HS-5 (cell line): ENCODE measurements at regions not wholly inside any gene's neighbourhood (a gene's known extent, or its start where the extent isn't known, plus 50 kb on each side); places are given as distances from the start of the nearest gene placed in this dataset.

ENCODE experiments used
- DNase-seq: peaks from one replicate; pipeline ENCODE4 v3.0.0-alpha.2; 2012; ENCODE audit warnings: low read depth

DNA sequence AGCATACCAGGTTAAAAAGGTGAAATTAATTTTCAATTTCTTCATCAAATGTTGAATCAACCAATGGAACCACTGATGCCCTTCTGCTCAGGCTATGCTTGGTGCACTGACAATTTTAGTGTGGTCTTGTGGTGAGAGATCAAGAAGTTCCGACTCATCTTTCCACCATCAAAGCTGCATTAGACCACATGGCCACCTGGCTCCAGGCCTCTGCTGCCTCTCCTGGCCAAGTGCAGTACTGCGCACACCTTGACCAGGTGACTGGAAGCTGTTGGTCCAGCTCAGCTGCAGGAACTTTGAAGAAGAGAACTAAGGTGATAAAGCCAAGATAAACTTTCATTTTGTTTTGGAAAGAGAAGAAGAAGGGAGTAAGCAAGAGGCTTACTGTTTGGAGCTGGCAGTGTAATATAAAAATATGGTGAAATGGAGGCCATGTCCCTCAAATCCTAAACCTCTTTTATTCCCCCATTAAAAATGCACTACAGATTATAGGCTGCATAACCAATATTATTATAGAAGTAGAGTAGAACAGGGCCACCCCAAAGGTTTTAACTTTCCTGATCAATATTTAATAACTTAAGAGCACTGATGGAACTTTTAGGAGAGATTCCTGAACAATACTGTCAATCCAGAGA lies 315.5 kb upstream of the C9orf72 start:
- DNase-seq: no peak

GRCh38 chr9:27924502-27924901 lies 351.2 kb upstream of the C9orf72 start:
- peak; percentile 37 for DNase-seq

- DNase-seq: no peak
These were observed 352.5 kb upstream of the C9orf72 start for GRCh38 chr9:27925815-27926214.

GRCh38 chr9:27929841-27930240 lies 356.6 kb upstream of the C9orf72 start:
- DNase-seq: no peak

GRCh38 chr9:27933210-27934025 lies 360.1 kb upstream of the C9orf72 start:
- no peak for DNase-seq

DNA sequence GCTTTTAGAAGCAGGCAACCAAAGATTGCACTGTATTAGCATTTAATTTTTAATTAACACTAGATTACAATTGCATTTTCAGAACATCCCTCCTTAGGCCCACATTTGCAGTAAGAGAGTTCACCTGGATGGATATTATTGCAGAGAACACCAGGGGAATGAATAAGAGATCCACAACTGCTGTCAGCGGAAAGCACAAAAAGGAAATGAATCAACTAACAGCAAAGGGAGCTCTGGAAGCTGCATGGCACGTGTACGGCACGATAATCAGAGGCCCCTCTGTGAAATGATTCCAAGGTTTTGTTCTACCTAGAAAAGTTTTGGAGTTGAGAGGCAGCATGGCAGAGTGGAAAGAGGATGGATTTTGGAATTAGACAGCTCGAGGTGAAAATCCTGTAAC lies 361.2 kb upstream of the C9orf72 start:
- DNase-seq: no peak

DNA sequence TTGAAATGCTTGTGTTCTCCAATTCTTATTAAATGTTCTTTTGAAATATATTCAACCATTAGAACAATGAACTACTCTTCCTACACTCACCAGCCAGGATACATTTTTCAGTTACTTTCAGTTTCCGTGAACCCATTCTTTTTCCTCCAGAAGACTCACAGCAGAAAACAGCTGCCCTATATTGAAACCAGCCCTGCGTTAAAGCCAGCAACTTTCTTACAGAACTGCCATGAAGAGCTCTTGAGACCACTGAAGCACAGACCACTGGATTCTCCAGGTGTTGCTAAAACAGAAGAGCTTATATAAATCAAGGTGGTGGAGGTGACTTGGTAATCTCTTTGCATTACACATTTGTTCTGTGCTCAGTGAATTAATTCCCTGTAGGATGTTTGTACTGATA lies 365.9 kb upstream of the C9orf72 start:
- DNase-seq: no peak

- no peak for DNase-seq
These were observed 367.3 kb upstream of the C9orf72 start for GRCh38 chr9:27940535-27940934.

DNA sequence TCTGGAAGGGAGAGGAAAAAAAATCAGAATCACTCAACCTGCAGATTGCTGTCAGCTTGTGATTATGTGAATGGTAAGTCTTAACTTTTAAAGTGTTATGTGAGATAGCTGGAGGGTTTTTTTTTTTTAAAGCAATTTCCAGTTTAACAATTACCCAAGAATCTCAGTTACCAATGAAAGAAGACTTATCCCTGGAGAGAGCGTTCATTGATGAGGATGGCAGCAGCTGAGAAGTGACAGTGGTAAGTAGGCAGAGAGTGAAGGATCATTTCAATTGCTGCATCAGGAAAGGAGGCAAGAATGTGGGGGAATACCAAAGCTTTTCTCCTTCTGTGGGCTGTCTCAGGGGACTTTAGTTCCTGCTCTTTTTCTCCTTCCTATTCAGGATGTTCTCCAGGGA lies 370.2 kb upstream of the C9orf72 start:
- no peak for DNase-seq

DNA sequence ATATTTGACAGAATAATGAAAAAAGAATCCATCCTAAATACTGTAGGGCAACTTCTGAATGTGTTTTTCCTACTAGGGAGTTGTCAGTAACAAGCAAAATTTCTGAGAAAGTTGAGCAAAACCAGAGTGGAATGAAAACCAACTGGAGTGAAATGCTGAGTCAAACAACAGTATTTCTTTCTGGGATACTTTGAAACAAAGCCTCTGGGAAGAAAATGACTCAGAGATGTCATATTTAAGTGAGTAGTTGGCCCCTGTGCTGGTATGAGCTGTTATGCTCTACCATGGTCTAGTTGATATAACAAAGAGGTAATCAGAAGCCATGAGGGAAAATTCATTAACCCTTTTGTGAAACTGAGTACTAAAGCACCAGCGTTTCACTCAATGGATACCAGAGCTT lies 372.1 kb upstream of the C9orf72 start:
- peak; percentile 55 for DNase-seq

DNA sequence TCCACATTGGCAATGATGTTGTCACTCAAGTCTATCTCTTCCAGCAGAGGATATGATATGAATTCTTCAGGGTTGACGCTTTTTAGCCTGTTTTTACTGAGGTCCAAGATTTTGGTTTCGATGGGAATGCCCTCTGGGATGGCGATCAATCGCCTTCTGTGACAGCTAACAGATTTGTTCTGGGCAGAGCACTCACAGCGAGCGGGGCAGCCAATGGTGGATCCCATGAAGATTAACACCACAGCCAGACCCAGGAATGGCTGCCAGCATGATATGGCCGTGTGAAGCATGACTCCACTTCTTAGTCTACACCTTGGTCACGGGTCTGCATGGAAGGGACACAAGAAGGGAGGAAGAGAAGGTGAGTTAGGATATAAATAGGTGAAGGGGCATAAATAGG lies 377.1 kb upstream of the C9orf72 start:
- no peak for DNase-seq

DNA sequence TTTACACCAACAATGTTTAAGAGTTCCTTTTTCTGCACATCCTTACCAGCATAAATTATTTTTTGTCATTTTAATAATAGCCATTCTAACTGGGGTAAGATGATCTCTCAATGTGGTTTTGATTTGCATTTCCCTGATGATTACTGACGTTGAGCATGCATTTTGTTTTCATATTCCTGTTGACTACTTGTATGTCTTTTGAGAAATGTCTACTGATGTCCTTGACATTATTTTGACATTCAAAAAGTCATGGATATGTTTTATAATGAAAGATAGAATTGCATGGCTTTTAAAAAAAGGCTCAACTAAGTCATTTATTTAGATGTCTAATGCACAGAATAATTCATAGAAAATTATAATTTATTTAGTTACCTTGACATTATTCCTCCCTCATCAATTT lies 381.6 kb upstream of the C9orf72 start:
- no peak for DNase-seq

GRCh38 chr9:27963836-27964235 lies 390.6 kb upstream of the C9orf72 start:
- DNase-seq: no peak

GRCh38 chr9:27967210-27967609 lies 393.9 kb upstream of the C9orf72 start:
- no peak for DNase-seq

GRCh38 chr9:27977931-27978330 lies 404.6 kb upstream of the C9orf72 start:
- DNase-seq: no peak

- DNase-seq: no peak
These were observed 412.4 kb upstream of the C9orf72 start for GRCh38 chr9:27985714-27986113.

GRCh38 chr9:27990524-27990923 lies 417.2 kb upstream of the C9orf72 start:
- DNase-seq: no peak

GRCh38 chr9:27991221-27991620 lies 417.9 kb upstream of the C9orf72 start:
- DNase-seq: no peak

DNA sequence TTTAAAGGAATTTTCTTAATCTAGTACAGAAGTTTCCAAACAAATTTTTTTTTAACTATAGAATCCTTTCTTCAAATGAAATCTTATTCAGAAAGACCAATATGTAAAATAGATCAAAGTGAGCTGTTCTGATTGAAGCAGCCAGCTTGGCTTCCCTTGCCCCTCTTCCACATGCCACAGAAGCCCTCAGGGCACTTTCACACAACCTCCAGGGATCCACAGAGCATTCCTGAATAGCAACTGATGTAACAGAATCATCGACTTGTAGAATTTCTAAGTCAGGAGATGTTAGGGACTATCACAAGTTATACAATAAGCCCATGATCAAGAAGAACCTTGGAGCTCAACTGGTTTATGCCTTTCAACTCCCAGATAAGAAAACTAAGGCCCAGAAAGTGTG lies 427.8 kb upstream of the C9orf72 start:
- no peak for DNase-seq

DNA sequence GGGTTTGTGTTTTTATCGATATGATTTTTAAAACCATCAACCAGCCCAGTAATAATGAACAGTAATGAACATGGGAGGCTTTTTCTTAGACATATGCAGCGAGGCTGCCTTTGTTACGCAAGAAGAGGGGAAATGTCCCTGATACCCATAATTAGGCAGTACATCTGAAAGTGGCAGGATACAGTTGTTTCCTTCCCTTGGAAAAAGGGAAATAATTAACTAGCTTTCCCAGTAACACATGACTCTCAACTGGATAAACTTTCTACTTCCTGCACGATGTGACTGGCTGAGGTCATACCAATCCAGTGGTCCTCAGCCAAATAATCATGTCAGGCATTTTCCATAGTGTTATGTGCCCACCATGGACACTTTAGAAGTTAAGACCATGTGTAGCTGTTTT lies 431.6 kb upstream of the C9orf72 start:
- no peak for DNase-seq

- DNase-seq: no peak
These were observed 432.5 kb upstream of the C9orf72 start for GRCh38 chr9:28005779-28006178.

- no peak for DNase-seq
These were observed 434.0 kb upstream of the C9orf72 start for GRCh38 chr9:28007097-28007817.

DNA sequence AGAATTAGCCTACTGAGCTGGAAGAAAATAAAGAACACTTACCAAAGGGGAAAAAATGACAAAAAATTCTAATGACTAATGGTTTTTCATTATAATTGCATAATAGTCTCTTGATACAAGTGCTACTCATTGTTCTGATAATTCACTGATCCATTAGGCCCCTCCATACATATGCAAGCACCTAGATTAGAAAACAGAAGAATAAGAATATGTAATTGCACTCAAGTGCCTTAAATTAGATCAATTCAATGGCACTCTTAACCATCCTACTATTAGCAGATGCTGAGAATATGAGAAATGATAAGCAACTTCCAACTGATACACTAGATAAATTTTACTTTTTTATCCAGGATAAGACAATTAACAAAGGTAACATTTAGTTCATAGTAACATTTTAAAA lies 440.9 kb upstream of the C9orf72 start:
- no peak for DNase-seq
